Gastrocnemius medialis (tissue), 4 donors: ENCODE measurements at regions not wholly inside any gene's neighbourhood (a gene's known extent, or its start where the extent isn't known, plus 50 kb on each side); places are given as distances from the start of the nearest gene placed in this dataset.

Experiments
- POLR2A ChIP-seq, 2 donors: fragments of 450-650 bp; IDR thresholded peaks; one replicate each; pipeline ENCODE4 v1.6.1; 2017; ENCODE audit warnings: antibody characterized with exemption in 2 of 2, mild to moderate bottlenecking in 2 of 2, moderate library complexity in 2 of 2
- TF ChIP-seq, protein P1 (sequence below), 5 experiments: fragments of 450-650 bp in 3 of 5; fragments of 200-600 bp in 2 of 5; sonication (generic) in 2 of 5; IDR thresholded peaks in 4 of 5; conservative IDR thresholded peaks in 1 of 5; 1 replicate in 4 of 5; 2 replicates in 1 of 5; pipeline ENCODE4 v1.5.1; 2016 to 2019; ENCODE audit warnings: antibody characterized with exemption in 5 of 5, mild to moderate bottlenecking in 3 of 5, moderate library complexity in 3 of 5

DNA sequence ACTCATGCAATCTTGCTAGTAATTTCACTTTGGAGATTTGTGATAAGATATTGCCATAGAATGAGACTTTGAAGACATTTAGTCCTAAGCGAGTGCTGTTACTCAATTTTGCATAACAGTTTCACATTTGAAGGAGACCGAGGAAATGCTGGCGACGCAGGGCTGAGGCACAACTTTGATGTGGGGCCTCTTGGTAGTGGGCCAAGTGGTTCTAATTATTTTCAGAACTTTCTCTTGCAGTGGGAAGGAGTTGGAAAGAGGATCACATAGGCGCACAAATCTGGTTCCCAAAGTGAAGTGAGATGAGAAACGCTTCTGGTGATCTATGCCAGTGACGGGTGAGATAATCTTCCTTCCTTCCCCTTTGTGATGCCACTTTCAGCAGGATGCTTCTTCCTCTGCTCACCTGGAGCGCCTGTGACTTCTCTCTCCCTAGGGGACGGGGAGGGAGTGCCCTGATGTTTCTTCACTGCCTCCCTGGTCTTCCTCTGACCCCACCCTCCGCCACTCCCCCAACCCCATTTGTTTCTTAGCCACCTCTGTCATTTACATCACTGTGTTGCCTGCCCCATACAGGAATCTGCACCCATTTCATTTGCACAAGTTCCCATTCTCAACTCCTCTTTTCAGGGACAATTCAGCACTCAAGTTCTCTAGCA, 138.9 kb upstream of the MID1 start:
- TF ChIP-seq, protein P1, sequence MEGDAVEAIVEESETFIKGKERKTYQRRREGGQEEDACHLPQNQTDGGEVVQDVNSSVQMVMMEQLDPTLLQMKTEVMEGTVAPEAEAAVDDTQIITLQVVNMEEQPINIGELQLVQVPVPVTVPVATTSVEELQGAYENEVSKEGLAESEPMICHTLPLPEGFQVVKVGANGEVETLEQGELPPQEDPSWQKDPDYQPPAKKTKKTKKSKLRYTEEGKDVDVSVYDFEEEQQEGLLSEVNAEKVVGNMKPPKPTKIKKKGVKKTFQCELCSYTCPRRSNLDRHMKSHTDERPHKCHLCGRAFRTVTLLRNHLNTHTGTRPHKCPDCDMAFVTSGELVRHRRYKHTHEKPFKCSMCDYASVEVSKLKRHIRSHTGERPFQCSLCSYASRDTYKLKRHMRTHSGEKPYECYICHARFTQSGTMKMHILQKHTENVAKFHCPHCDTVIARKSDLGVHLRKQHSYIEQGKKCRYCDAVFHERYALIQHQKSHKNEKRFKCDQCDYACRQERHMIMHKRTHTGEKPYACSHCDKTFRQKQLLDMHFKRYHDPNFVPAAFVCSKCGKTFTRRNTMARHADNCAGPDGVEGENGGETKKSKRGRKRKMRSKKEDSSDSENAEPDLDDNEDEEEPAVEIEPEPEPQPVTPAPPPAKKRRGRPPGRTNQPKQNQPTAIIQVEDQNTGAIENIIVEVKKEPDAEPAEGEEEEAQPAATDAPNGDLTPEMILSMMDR (IDR thresholded peaks at IDR 0.05 in 4 of 5, conservative IDR thresholded peaks at IDR 0.05 in 1 of 5), result no peak
- TF ChIP-seq POLR2A (IDR thresholded peaks at IDR 0.05), result no peak
